ENCODE measurements at regions not wholly inside any gene's neighbourhood (a gene's known extent, or its start where the extent isn't known, plus 50 kb on each side); places are given as distances from the start of the nearest gene placed in this dataset.
A peak's percentile ranks its signal among the peaks of the same experiment; 100 is the strongest.

DNA sequence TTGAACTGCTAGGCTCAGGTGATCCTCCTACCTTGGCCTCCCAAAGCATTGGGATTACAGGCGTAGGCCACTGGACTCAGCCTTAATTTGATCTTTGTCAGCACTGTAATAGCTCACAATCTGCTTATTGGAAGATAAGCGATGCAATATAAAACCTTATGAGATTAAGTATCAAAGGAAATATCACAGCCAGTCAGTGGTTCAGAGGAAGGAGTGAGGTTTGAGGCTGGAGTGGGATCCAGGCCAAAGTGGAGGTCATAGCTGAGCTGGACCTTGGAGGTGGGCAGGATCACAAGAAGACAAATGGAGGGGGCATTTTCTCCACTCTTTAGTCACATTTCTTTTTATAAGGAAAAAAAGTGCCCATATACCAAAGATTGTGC lies 228.5 kb downstream of the RHOU start:
- WGBS = 91% methylated on average over 2 of the region's 2 CpGs
- H3K4me1 ChIP-seq (replicated peaks) = peaks cover 3% of the 10 kb centered on the region
- no peaks in the 10 kb centered on the region for H3K27me3 ChIP-seq (replicated peaks; ENCODE audit: insufficient read depth)
- no peak for DNase-seq (ENCODE audit: low spot score)
- no peak overlapping the region for H3K27ac ChIP-seq
- no peaks in the 10 kb centered on the region for H3K9me3 ChIP-seq
- H3K36me3 ChIP-seq = no peaks in the 10 kb centered on the region
- no peak overlapping the region for H3K4me3 ChIP-seq
- no peak for TF ChIP-seq POLR2AphosphoS5 (IDR thresholded peaks at IDR 0.05)
- TF ChIP-seq, protein P1, sequence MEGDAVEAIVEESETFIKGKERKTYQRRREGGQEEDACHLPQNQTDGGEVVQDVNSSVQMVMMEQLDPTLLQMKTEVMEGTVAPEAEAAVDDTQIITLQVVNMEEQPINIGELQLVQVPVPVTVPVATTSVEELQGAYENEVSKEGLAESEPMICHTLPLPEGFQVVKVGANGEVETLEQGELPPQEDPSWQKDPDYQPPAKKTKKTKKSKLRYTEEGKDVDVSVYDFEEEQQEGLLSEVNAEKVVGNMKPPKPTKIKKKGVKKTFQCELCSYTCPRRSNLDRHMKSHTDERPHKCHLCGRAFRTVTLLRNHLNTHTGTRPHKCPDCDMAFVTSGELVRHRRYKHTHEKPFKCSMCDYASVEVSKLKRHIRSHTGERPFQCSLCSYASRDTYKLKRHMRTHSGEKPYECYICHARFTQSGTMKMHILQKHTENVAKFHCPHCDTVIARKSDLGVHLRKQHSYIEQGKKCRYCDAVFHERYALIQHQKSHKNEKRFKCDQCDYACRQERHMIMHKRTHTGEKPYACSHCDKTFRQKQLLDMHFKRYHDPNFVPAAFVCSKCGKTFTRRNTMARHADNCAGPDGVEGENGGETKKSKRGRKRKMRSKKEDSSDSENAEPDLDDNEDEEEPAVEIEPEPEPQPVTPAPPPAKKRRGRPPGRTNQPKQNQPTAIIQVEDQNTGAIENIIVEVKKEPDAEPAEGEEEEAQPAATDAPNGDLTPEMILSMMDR (IDR thresholded peaks at IDR 0.05) = no peak
- TF ChIP-seq POLR2A (IDR thresholded peaks at IDR 0.05) = no peak
- intact Hi-C loops (cut with DNase I) = loop anchor here (10.0 kb wide), 1 partner anchor 59 kb away; no protein-coding TSS in a partner anchor

- no peaks in the 10 kb centered on the region for H3K36me3 ChIP-seq
- no peak overlapping the region for H3K4me3 ChIP-seq
- H3K9me3 ChIP-seq = no peaks in the 10 kb centered on the region
- intact Hi-C loops (cut with DNase I) = loop anchor here (10.0 kb wide), 1 partner anchor 60 kb away; no protein-coding TSS in a partner anchor
- 75% methylated on average over 12 of the region's 12 CpGs for WGBS
- no peak for DNase-seq (ENCODE audit: low spot score)
- TF ChIP-seq, protein P1 (IDR thresholded peaks at IDR 0.05) = no peak
- TF ChIP-seq POLR2AphosphoS5 (IDR thresholded peaks at IDR 0.05) (no peak), POLR2A (IDR thresholded peaks at IDR 0.05) (no peak)
- peaks cover 3% of the 10 kb centered on the region for H3K4me1 ChIP-seq (replicated peaks)
- peak overlapping the region; percentile 22 to 45 for H3K27ac ChIP-seq
- no peaks in the 10 kb centered on the region for H3K27me3 ChIP-seq (replicated peaks; ENCODE audit: insufficient read depth)
Measured at GRCh38 chr1:228964178-228965089, 229.2 kb downstream of the RHOU start.

GRCh38 chr1:228968891-228969606 lies 233.8 kb downstream of the RHOU start:
- 75% methylated on average over 15 of the region's 15 CpGs for WGBS
- no peaks in the 10 kb centered on the region for H3K27me3 ChIP-seq (replicated peaks; ENCODE audit: insufficient read depth)
- H3K27ac ChIP-seq = no peak overlapping the region
- no peak overlapping the region for H3K4me3 ChIP-seq
- intact Hi-C loops (cut with DNase I) = loop anchor here (10.0 kb wide), 1 partner anchor 64 kb away; no protein-coding TSS in a partner anchor
- H3K36me3 ChIP-seq = no peaks in the 10 kb centered on the region
- DNase-seq (ENCODE audit: low spot score) = no peak
- H3K9me3 ChIP-seq = no peaks in the 10 kb centered on the region
- TF ChIP-seq, protein P1 (IDR thresholded peaks at IDR 0.05) = no peak
- TF ChIP-seq POLR2AphosphoS5 (IDR thresholded peaks at IDR 0.05) (no peak), POLR2A (IDR thresholded peaks at IDR 0.05) (no peak)
- peaks cover 3% of the 10 kb centered on the region for H3K4me1 ChIP-seq (replicated peaks)

- no peak overlapping the region for H3K27ac ChIP-seq
- no peak for DNase-seq (ENCODE audit: low spot score)
- TF ChIP-seq, protein P1 (IDR thresholded peaks at IDR 0.05) = no peak
- TF ChIP-seq POLR2A (IDR thresholded peaks at IDR 0.05) (no peak), POLR2AphosphoS5 (IDR thresholded peaks at IDR 0.05) (no peak)
- no peaks in the 10 kb centered on the region for H3K9me3 ChIP-seq
- H3K27me3 ChIP-seq (replicated peaks; ENCODE audit: insufficient read depth) = no peaks in the 10 kb centered on the region
- no peak overlapping the region for H3K4me3 ChIP-seq
- no peaks in the 10 kb centered on the region for H3K4me1 ChIP-seq (replicated peaks)
- intact Hi-C loops (cut with DNase I) = loop anchor here (10.0 kb wide), 1 partner anchor 65 kb away; no protein-coding TSS in a partner anchor
- H3K36me3 ChIP-seq = no peaks in the 10 kb centered on the region
- WGBS = 97% methylated on average over 11 of the region's 11 CpGs
Measured at GRCh38 chr1:228969953-228970800, 234.9 kb downstream of the RHOU start.

All from prostate gland (tissue), 2 donors.